NCI-H1417 treated with DMSO at 0.1 percent for 48 hours (cell line): ENCODE measurements at regions not wholly inside any gene's neighbourhood (a gene's known extent, or its start where the extent isn't known, plus 50 kb on each side); places are given as distances from the start of the nearest gene placed in this dataset.

ENCODE experiments used
- DNase-seq: peaks from one replicate; lab custom pipeline; 2025; lab: John Stamatoyannopoulos, UW

DNA sequence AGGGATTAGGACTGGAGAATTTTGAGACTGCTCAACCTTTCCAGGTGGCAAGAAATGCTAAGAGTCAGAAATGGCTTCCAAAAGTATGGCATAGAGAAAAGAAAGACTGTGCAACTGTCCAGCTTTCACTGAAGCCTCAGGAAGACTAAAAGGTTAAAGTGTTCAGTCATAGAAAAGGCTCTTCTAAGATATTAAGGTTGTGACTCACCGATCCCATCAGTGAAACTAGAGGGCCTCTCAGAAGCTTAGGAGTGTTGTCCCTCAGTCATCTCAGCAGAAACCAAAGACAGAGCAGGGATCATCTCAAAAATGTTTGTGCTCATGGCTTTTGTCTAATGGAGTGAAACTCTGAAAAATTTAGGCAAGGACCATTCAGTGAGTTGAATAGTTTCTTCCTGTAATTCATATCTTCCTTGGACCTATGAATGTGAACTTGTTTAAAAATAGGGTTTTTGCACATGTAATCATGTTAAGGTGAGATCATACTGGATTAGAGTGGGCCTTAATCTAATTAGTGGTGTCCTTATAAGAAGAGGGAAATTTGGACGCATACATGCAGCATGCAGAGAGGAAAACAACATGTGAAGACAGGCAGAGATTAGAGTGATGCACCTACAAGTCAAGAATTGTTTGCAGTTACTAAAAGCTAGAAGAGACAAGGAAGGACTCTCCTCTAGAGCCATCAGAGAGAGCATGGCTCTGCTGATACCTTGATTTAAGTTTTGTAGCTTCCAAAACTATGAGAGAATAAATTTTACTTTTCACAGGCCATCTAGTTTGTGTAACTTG is 71.3 kb downstream of the RPE65 start:
- no peak for DNase-seq

DNA sequence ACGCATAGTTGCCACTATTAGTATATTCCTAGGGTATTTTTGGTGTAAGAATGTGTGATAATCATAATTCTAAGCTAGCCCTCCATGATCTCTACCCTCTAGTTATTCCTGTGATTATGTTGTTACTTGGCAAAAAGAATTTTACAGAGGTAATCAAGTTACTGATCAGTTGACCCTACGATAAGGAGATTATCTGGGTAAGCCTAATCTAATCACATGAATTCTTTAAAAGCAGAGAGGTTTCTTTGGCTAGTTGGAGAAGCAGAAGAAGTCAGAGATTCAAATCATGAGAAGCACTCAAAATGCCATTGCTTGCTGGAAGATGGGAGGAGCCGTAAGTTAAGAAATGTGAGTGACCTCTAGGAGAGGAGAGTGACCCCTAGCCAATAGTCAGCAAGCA is 72.7 kb downstream of the RPE65 start:
- no peak for DNase-seq

DNA sequence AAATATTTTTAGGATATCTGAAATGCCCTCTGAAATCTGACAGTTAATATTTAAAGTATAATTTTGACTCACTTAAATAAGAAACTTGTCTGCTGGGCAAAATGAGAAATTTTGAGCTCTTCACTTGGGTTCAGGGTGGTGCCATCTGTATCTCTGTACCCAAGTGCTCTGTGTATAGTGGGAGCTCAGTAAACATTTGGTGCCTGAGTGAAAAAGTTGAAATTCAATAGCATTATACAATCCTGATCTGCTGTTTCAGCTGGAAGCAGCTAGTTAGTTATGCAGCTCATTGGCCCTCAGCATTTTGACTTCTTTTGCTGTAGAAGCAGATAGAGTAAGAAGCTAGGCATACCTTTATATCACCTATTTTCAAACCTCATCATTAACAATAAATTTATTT is 73.3 kb downstream of the RPE65 start:
- no peak for DNase-seq

DNA sequence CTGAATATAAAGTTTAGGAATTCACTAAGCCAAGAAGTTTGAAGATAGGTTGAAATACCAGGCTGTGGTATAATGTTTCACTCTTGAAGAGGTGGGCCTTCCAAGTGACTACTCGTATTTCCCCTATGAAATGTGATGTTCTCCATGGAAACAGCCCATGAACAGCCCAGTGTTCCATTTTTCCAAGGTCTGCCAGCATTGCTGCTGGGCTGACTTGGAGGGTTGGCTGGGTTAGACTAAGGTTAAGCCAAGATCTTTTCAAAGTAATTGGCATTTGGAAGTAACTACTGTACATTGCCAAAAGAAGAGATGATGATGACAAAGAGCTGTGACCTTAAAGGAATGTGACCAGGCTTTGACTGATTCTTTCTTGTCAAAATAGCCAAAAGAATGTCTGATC is 73.8 kb downstream of the RPE65 start:
- no peak for DNase-seq

DNA sequence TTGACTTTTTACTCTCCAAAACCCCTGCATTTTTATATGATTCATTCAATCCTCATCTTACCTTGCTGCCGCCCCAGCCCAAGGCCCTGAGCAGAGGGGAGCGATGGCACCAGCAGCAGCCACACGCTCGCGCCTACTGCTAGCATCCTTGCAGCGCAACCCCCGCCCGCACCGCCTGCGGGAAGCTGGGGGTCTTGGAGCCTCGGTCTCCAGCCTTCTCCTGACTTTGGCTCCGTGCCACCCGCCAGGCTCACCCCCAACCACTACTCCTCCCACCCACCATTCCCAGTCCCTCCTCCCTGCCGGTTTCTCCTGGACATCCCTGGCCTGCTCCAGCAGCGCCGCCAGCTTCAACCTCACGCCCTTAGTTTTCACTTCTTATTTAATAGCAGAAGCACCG is 76.6 kb downstream of the RPE65 start:
- DNase-seq: no peak

- no peak for DNase-seq
These were observed 77.3 kb downstream of the RPE65 start for GRCh38 chr1:68372487-68372886.

DNA sequence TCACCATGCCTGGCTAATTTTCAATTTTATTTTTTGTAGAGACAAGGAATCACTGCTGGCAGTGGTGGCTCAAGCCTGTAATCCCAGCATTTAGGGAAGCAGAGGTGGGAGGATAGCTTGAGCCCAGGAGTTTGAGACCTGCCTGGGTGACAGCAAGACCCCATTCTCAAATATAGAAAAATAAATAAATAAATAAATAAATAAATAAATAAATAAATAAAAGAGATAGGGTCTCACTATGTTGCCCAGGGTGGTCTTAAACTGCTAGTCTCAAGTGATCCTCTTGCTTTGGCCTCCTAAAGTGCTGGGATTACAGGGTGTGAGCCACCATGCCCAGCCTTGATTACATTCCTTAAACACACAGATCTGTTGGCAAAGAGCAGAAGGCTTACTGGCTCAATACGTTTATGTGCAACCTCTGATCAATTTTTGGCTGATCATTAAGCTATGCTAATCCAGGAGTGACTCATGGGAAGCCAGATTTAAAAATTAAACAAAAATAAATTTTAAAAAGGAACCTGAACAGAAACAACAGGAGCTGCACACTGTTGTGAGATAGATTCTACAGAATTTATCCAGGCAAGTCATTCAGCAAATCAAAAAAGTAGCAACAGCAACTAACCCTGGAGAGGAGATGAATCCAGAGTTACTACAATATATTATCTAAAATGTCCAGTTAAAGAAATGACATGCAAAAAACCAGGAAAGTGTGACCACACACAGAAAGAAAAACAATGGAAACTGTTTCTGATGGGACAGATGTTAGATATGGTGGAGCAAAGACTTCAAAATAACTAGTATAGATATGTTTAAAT is 79.4 kb downstream of the RPE65 start:
- no peak for DNase-seq

DNA sequence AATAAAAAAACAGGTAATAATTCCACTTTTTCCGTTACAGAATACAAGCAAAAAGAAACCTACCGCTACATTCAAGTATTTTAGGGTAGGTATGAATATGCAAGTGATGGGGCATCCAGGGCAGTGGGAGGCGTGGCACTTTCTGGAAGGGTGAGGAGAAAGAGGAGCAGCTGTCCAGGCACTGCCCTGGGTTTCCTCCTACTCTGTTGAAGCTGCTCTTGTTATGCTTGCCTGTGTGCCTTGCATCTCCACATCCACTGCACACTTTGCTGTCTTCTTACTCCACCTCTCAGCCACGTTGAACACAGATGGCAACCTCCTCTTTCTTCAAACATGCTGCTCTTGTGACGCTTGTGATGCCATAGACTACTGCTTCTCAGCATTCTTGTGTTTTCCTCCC is 83.2 kb downstream of the RPE65 start:
- no peak for DNase-seq

DNA sequence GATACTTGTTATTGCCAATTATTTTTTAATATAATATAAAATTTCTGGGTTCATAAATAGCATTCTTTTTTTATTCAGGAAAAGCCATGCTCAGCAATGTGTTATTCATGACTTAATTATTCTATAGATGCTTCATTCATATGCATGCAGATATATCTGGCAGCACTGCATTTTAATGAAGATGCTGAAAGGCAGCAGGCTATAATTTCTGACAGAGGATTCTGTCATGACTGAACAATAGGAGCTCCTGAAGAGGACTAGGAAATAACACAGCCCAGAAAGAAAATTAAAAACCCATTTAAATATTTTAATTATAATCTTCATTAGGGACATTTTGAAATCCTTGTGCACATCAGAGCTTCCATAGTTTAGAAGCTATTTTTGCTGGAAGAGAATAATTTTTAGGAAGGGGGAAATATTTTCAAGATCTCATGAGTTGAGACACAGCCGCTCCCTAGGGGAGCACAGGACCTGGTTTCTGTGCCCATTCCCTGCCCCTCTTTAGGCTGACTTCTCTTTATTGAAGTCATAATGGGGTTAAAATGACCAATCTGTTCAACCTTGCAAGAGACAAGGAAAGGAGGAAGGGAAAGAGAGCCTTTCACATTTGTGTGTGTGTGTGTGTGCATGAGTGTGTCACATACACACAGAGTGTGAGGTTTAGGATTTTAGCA is 83.9 kb downstream of the RPE65 start:
- DNase-seq: no peak

DNA sequence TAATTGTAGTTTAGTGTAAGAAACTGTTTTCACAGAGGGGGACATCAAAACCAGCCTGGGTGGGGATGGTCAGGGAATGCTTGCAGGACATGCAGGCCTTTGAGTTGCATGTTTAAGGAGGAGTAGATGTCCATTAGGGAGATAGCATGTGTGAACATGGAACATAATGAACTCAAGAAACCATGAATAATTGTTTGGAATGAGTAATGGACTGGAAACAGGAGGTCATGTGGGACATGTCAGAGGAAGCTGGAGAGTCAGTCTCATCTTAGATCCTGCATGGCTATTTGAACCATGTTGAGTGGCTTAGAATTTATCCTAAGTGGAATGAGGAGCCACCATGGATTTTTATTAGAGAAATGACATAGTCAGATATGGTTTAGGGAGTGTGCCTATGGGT is 86.4 kb downstream of the RPE65 start:
- no peak for DNase-seq

DNA sequence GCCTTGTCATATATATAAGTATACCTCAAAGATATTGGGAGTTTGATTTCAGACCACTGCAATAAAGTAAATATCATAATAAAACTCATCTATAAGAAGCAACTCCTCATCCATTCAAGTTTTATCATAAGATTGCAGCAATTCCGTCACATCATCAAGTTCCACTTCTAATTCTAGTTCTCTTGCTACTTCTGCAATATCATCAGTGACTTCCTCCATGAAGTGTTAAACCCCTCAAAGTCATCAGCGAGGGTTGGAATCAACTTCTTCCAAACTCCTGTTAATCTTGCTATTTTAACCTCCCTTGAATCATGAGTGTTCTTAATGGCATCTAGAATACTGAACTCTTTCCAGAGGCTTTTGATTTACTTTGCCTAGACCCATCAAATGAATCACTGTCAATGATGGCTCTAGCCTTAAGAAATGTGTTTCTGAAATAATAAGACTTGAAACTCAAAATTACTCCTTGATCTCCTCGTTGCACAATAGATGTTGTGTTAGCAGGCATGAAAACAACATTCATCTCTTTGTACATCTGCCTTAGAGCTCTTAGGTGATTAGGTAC is 88.3 kb downstream of the RPE65 start:
- DNase-seq: no peak

DNA sequence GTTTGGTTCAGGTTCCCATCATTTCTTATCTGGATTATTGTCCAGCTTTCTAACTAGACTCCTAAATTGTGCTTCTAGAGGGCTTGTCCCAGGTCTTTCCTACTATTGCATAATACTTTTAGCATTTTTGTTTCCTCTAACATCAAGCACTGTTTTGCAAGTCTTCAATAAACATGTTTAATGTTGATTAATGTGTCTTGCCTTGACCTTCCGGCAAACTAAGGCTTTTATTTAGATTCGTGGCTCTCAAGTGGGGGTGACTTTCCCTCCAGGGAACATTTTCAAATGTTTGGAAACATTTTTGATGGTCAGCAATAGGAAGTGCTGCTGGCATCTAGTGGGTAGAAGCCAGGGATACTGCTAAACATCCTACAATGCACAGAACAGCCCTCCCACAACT is 90.7 kb downstream of the RPE65 start:
- DNase-seq: no peak

GRCh38 chr1:68358439-68358838 is 91.3 kb downstream of the RPE65 start:
- no peak for DNase-seq

DNA sequence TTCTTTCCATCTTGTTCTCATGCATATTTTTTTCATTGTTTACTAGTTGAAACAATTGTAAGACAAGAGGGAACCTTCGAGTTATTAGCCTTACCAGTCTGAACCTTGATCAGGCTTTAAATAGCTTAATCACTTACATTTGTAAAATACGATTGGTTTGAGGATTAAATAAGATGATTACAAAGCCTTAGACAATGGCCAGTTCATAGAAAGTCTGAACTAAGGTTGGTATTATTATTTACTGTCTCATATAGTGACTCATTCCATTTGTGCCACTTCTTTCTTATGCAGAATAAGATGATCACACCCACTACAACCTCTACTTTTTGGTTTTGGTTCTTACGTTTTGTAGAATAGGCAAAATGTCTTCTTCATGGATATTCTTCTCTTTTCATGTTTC is 94.1 kb downstream of the RPE65 start:
- DNase-seq: no peak

DNA sequence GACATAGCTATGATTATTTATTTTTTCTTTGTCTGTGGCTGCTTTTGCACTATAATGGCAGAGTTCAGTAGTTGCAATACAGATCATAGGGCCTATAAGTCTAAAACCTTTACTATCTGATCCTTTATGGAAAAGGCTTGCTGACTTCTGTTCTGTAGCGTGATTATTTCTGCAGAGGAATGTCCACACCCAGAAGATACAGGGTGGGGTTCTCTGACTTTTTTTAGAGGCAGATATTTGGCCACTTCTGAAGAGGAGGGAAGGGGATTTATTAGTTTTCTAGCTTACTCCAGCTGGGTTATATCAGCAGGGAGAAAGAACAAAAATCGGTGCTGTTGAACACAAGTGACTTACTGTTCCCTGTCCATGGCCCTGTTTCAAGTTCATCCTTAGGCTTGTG is 97.6 kb downstream of the RPE65 start:
- DNase-seq: no peak

DNA sequence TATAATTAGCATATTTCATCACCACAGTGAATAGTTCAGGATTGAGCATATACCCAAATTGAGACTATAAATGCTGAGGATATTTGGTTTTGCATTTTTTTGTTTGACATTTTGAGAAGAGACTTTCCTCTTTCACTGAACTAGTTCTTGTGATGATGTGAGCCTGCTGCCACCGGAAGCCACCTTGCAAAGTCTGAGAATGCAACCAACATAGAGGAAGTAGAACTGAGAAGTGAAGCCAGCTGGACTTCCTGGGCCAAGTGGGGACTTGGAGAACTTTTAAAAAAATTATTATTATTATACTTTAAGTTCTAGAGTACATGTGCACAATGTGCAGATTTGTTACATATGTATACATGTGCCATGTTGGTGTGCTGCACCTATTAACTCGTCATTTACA is 102.3 kb downstream of the RPE65 start:
- DNase-seq: no peak

DNA sequence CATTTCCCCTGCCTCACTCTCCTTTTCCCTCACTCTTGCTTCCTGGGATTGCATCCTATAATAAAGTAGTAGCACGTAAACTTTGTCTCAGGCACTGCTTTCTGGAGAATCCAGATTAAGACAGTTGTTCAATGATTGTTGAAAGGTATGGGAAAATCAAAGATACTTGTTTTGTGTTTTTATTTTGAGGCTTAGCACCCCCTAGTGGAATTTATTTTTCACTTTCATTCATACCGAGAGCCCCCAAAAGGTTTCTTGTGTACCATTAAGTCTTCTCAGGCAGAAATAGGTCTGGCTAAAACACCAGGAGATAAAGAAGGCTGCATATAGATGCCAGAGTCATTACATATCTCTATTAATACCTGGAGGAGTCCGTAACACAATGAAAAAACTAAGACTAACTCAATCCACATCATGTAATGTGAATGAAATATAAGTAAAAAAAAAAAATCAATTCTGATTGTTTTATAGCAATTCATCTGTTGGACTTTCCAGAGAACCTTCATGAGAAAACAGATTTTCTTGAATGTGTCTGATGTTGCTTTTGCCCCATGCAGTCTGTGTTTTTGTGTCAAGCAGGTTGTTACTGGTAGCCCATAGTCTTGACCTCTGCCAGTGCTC is 103.5 kb downstream of the RPE65 start:
- DNase-seq: no peak

GRCh38 chr1:68344208-68344607 is 105.5 kb downstream of the RPE65 start:
- no peak for DNase-seq

DNA sequence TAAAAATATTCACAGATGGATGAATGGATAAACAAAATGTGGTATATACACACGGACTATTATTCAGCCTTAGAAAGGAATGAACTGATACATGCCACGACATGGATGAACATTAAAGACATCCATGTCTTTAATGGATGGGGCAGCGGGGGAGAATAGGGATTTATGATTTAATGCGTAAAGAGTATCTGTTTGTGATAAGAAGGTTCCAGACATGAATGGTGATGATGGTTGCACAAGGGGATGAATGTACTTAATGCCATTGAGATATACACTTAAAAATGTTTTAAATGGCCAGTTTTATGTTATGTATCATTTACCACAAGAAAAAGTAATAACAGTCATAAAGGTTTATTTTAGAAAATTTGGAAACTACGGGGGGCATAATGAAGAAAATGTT is 108.6 kb upstream of the WLS start:
- DNase-seq: no peak

GRCh38 chr1:68339505-68339904 is 107.2 kb upstream of the WLS start:
- DNase-seq: no peak

- DNase-seq: no peak
These were observed 105.8 kb upstream of the WLS start for GRCh38 chr1:68338081-68338480.

DNA sequence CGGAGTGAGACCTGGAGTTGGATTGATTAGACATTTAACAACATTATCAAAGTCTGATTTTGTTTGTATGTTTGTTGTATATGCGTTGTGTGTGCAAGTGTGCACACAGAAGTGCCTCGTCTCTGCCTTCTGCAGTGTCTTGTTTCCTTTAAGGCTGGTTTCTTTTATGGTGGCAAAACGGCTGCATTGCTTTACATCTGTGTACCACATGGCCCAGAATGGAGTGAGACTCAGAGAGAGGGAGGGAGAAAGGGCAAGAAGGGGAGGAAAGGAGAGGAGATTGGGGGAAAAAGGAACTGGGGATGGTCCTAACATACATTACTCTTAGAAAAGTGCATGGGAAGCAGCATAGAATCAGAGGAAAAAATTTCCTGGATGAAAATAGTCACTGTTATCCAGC is 99.7 kb upstream of the WLS start:
- no peak for DNase-seq
